Hematopoietic multipotent progenitor cell (in vitro differentiated cells): ENCODE measurements at regions not wholly inside any gene's neighbourhood (a gene's known extent, or its start where the extent isn't known, plus 50 kb on each side); places are given as distances from the start of the nearest gene placed in this dataset.
"Not testable (repeated sequence)": the region's sequence is repeated elsewhere in the genome, so short reads cannot be mapped to it uniquely, and the experiment has no call there.

Source experiments
- DNase-seq, 3 donors: peaks; one replicate each; pipeline ENCODE4 v3.0.0-alpha.2; 2011 to 2015; ENCODE audit warnings: low read depth in 2 of 3, low spot score in 2 of 3

- DNase-seq: no peak
These were observed 292.6 kb downstream of the C12orf75 start for GRCh38 chr12:105622846-105623736.

DNA sequence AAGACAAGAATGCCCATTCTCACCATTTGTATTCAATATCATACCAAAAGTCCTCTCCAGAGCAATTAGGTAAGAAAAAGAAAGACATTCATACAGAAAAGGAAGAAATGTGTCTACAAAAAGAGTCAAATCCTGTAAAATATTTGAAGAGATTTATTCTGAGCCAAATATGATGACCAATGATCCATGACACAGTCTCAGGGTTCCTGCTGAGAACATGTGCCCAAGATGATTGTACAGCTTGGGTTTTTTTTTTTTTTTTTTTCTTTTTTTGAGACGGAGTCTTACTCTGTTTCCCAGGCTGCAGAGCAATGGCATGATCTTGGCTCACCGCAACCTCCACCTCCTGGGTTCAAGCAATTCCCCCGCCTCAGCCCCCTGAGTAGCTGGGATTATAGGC, 296.2 kb downstream of the C12orf75 start:
- DNase-seq: no peak

DNA sequence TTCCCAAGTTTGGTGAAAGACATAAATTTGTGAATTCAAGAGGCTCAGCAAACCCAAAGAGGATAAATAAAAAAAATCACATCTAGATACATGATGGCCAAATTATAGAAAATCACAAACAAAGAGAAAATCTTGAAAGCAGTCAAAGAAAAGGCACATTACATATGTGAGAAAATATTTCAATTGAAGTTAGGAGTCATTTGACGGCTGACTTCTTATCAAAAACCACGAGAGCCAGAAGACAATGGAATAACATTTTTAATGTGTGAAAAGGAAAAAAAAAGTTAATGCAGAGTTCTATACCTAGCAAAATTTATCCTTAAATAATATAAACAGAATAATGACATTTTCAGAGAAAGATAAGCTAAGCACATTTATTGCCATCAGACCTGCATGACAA, 307.0 kb downstream of the C12orf75 start:
- no peak for DNase-seq

- no peak for DNase-seq
These were observed 310.3 kb downstream of the C12orf75 start for GRCh38 chr12:105640761-105641160.

DNA sequence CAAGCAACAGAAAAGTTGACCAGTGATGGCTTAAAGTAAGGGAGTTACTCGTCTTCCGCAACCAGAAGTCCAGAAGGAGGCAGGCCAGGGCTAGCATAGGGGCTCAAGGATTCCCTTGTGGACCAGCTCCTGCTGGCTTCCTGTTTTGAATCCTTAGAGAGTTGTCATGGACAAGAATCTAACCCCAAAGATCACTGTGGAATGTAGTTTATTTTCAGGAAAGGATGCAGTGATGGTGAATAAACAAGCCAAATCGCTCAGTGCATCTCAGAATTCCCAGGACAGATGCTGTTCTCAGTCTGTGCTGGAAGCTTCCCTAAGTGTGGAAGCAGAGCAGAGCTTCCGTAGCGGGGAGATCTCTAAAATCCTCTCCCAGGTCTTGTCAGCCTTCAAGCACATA, 311.3 kb downstream of the C12orf75 start:
- no peak for DNase-seq

DNA sequence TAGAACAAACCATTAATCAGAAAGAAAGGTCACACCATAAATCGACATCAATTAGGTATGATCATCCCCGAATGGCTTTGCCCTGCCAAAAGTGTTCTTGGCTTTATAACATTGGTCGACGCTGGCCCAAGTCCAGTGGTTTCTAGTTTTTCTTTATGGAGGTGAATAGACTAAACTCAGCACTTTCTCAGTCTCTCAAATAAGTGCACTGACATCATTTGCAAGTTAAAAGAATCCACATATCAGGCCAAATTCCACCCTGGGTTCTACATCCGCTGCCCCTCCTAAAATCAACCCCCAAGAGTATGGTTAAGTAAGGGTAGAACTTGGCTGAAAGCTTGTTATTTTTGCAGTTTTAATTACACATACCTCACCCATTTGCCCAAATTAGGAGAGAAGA, 314.3 kb downstream of the C12orf75 start:
- DNase-seq: no peak

DNA sequence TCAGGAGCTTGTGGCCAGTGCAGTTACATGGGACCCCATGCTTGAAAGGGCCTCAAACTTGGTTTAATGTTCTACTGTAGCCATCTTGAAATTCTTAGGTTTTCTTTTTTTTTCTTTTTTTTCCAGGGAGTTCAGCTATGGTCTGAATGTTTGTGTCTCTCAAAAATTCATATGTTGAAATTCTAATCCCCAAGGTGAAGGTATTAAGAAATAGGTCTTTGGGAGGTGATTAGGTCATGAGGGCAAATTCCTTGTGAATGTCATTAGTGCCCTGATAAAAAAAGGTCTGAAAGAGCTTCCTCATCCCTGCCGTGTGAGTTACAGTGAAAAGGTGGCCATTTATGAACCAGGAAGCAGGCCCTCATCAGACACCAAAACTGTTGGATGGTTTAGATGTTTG, 324.1 kb downstream of the C12orf75 start:
- DNase-seq: no peak

DNA sequence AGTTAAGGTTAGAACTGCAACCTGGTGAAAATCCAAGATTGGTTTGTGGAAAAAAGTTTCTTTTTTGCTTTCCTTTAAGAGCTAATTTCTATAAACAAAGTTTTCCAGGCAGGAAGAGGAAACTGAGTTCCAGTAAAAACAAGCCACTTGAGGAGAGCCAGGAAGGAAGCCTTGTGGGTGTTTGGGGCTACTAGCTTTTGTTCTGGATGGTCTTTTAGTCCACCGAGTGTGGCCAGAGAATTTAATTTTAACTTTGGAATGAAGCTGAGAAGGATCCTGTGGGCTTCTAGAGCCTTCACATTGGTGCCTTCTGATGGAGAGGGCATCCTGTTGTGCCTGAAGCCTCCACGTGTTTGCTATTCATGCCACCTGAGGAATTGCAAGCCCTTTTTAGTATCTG, 327.9 kb downstream of the C12orf75 start:
- no peak for DNase-seq

GRCh38 chr12:105659355-105660075, 329.0 kb downstream of the C12orf75 start:
- no peak for DNase-seq

DNA sequence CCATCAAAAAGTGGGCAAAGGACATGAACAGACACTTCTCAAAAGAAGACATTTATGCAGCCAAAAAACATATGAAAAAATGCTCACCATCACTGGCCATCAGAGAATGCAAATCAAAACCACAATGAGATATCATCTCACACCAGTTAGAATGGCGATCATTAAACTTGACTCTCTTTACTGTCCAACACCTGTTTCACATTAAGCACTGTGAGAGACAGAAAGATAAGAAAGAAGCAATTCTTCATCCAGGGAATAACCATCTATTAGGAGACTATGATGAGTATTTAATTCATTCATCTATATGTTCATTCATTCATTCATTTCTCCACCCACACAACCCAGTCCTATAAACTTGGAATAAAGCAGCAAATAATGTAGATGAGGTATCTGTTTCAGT, 334.3 kb downstream of the C12orf75 start:
- not testable (repeated sequence) for DNase-seq

DNA sequence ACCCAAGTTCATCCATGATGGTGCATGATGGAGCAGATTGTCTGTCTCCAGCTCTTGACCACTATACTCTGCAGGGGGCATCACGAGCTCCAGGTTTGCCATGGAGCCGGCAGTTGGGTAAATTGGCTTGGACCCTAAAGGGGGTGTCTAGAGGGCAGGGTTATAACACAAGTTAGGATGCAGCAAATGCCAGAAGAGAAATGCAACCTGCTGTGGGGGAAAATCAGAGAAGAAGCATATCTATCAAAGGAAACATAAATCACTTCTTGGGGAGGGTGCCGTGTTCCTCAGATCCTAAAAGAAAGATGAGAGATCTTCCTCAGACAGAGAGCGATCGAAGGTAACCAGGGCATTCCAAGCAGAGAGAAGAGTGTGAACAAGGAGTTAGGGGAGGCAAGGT, 334.9 kb downstream of the C12orf75 start:
- no peak for DNase-seq

- DNase-seq: no peak
These were observed 337.7 kb downstream of the C12orf75 start for GRCh38 chr12:105667973-105668743.

GRCh38 chr12:105670672-105671071, 340.2 kb downstream of the C12orf75 start:
- DNase-seq: no peak

DNA sequence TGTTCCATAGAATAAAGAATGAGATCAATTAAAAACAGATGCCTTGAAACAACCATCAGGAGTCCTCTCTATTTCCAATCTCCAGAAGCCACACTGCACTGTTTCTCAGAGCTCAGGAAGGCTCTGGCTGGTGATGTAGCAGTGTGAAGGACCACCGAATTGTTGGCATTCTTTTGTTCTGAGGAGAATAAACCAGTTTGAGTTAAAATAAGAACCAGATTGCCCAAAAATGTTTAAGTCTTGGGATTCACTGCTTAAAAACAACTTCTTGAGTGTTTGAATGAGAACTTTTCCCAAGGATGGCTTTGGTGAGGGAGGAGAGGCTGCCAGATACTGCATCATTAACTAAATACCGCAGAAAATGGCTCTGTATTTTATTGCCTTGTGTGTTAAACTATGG, 341.2 kb downstream of the C12orf75 start:
- DNase-seq: no peak

DNA sequence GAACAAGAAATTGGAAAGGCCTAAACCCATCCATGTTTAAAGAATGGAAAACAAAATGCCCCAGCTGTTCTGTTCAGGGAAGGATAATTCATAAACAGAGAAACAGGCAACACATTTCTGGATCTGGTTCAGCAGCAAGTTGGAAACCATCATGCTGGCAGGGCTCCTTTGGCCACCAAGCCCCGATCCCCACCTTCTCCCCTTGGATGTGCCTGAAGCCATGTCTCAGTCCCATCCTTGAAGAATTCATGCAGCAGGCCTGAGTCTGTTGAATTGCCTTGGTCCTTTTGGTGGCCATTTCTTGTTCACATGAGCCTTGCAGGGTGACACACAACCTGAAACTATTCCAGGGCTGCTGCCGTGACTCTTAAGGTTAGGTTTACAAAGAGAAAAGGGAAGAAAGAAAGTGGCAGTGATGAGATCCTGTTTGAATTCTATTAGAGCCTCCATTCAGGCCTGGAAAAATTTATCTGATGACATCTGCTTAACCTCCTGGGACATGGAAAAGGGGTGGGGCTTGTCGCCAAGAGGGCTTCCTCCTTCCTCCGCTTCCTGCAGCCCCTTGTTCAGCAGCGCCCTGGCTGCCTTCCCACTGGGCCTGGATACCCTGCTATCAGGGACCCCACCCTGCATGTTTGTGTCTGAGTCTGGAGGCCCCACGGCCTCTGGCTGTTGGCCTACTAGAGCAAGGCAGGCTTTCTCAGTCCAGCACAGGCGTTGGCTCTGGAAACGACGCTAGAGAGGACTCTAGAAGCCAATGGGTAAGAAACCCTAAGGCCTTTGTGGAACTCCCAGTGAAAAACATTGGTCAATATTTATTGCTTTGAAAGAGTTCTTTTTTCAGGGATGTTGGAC, 341.9 kb downstream of the C12orf75 start:
- no peak for DNase-seq

GRCh38 chr12:105674871-105675699, 344.6 kb downstream of the C12orf75 start:
- DNase-seq: no peak

- no peak for DNase-seq
These were observed 346.2 kb downstream of the C12orf75 start for GRCh38 chr12:105676694-105677093.

DNA sequence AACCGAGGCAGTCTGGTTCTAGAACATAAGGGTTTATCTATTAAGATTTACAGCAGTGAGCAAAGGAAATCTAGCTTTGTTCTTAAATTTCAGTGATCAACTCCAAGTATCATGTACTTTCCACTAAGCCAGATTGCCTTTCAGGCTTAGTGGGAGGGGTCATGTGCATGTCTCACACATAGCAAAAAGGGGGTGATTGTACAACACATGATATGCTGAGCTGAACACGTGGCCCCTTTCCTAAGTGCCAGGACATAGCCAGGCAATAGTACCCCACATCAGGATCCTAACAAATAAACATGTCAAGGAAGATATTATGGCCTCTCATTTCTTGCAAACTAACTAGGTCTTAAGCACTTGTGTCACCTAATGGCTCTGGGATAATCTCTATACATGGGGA, 347.2 kb downstream of the C12orf75 start:
- no peak for DNase-seq

GRCh38 chr12:105679982-105680381, 349.5 kb downstream of the C12orf75 start:
- DNase-seq: no peak

- no peak for DNase-seq
These were observed 350.9 kb downstream of the C12orf75 start for GRCh38 chr12:105681341-105681740.
